ENCODE measurements at regions not wholly inside any gene's neighbourhood (a gene's known extent, or its start where the extent isn't known, plus 50 kb on each side); places are given as distances from the start of the nearest gene placed in this dataset.

- no peak for TF ChIP-seq EZH2 (IDR thresholded peaks at IDR 0.05; ENCODE audit: borderline replicate concordance, control insufficient read depth, low read depth, low read length)
- no peak for TF ChIP-seq MTA3 (IDR thresholded peaks at IDR 0.05; ENCODE audit: borderline replicate concordance, low read length)
Measured at GRCh38 chr2:120805011-120805410, 69.3 kb downstream of the GLI2 start.
